Gastroesophageal sphincter (tissue), 3 donors: ENCODE measurements at regions not wholly inside any gene's neighbourhood (a gene's known extent, or its start where the extent isn't known, plus 50 kb on each side); places are given as distances from the start of the nearest gene placed in this dataset.

Experiments
- CTCF ChIP-seq, 4 experiments: fragments of 200-600 bp in 2 of 4; fragments of 450-650 bp in 2 of 4; sonication (generic) in 1 of 4; IDR thresholded peaks; one replicate each; pipeline ENCODE4 v1.5.1; 2017 to 2019; ENCODE audit warnings: antibody characterized with exemption in 4 of 4, mild to moderate bottlenecking in 2 of 4, moderate library complexity in 2 of 4
- POLR2A ChIP-seq, 2 donors: fragments of 450-650 bp; IDR thresholded peaks; one replicate each; pipeline ENCODE4 v1.6.1; 2017; ENCODE audit warnings: antibody characterized with exemption in 2 of 2, mild to moderate bottlenecking in 2 of 2, moderate library complexity in 1 of 2

- TF ChIP-seq CTCF (IDR thresholded peaks at IDR 0.05) (no peak), POLR2A (IDR thresholded peaks at IDR 0.05) (no peak)
These were observed 121.3 kb upstream of the HNMT start for GRCh38 chr2:137842952-137843351.
